Nephron (organoid): ENCODE measurements at regions not wholly inside any gene's neighbourhood (a gene's known extent, or its start where the extent isn't known, plus 50 kb on each side); places are given as distances from the start of the nearest gene placed in this dataset.

Experiments used
- H3K27ac Mint-ChIP-seq, 3 experiments: 2 replicates each; pipeline ENCODE4 v1.8.0; 2020; ENCODE audit warnings: mixed read lengths in 3 of 3, mild to moderate bottlenecking in 2 of 3, moderate library complexity in 1 of 3
- H3K27me3 Mint-ChIP-seq: 2 replicates; pipeline ENCODE4 v1.8.0; 2021; ENCODE audit warnings: low read depth, mild to moderate bottlenecking, moderate library complexity, mixed read lengths
- H3K36me3 Mint-ChIP-seq: 2 replicates; pipeline ENCODE4 v1.8.0; 2020; ENCODE audit warnings: low read depth, mixed read lengths
- H3K4me1 Mint-ChIP-seq: 2 replicates; pipeline ENCODE4 v1.8.0; 2020; ENCODE audit warnings: mixed read lengths
- H3K4me3 Mint-ChIP-seq, 3 experiments: 2 replicates each; pipeline ENCODE4 v1.8.0; 2020; ENCODE audit warnings: mild to moderate bottlenecking in 3 of 3, mixed read lengths in 3 of 3, moderate library complexity in 2 of 3
- H3K9me3 Mint-ChIP-seq: 2 replicates; pipeline ENCODE4 v1.8.0; 2020; ENCODE audit warnings: mixed read lengths
- CTCF ChIP-seq, 3 experiments: fragments of 200-600 bp; sonication (generic); IDR thresholded peaks; one replicate each; pipeline ENCODE4 v1.5.0; 2021; ENCODE audit warnings: antibody characterized with exemption in 3 of 3; ENCODE audit not compliant: unreplicated experiment in 3 of 3

GRCh38 chr6:166687070-166687878 lies 60.2 kb upstream of the RPS6KA2 start:
- peaks cover 40% of the 10 kb centered on the region for H3K27me3 Mint-ChIP-seq
- H3K27ac Mint-ChIP-seq, result no peak overlapping the region
- TF ChIP-seq CTCF (IDR thresholded peaks at IDR 0.05; ENCODE audit: unreplicated experiment in 3 of 3), result no peak
- H3K36me3 Mint-ChIP-seq, result no peaks in the 10 kb centered on the region
- H3K4me3 Mint-ChIP-seq, result no peak overlapping the region
- no peaks in the 10 kb centered on the region for H3K9me3 Mint-ChIP-seq
- H3K4me1 Mint-ChIP-seq, result peaks cover 13% of the 10 kb centered on the region

- H3K4me1 Mint-ChIP-seq, result peaks cover 5% of the 10 kb centered on the region
- H3K4me3 Mint-ChIP-seq, result no peak overlapping the region
- TF ChIP-seq CTCF (IDR thresholded peaks at IDR 0.05; ENCODE audit: unreplicated experiment in 3 of 3), result no peak
- no peaks in the 10 kb centered on the region for H3K9me3 Mint-ChIP-seq
- peaks cover 41% of the 10 kb centered on the region for H3K27me3 Mint-ChIP-seq
- no peak overlapping the region for H3K27ac Mint-ChIP-seq
- H3K36me3 Mint-ChIP-seq, result no peaks in the 10 kb centered on the region
Observed at GRCh38 chr6:166686317-166686716, 59.3 kb upstream of the RPS6KA2 start.

GRCh38 chr6:166684866-166685265 lies 57.8 kb upstream of the RPS6KA2 start:
- H3K27ac Mint-ChIP-seq, result no peak overlapping the region
- H3K36me3 Mint-ChIP-seq, result peaks cover 3% of the 10 kb centered on the region
- peaks cover 40% of the 10 kb centered on the region for H3K27me3 Mint-ChIP-seq
- no peaks in the 10 kb centered on the region for H3K4me1 Mint-ChIP-seq
- H3K4me3 Mint-ChIP-seq, result no peak overlapping the region
- peaks cover 2% of the 10 kb centered on the region for H3K9me3 Mint-ChIP-seq
- no peak for TF ChIP-seq CTCF (IDR thresholded peaks at IDR 0.05; ENCODE audit: unreplicated experiment in 3 of 3)

GRCh38 chr6:166684170-166684569 lies 57.1 kb upstream of the RPS6KA2 start:
- H3K4me3 Mint-ChIP-seq, result no peak overlapping the region
- H3K36me3 Mint-ChIP-seq, result peaks cover 3% of the 10 kb centered on the region
- H3K9me3 Mint-ChIP-seq, result peaks cover 2% of the 10 kb centered on the region
- H3K4me1 Mint-ChIP-seq, result no peaks in the 10 kb centered on the region
- no peak overlapping the region for H3K27ac Mint-ChIP-seq
- no peak for TF ChIP-seq CTCF (IDR thresholded peaks at IDR 0.05; ENCODE audit: unreplicated experiment in 3 of 3)
- H3K27me3 Mint-ChIP-seq, result peaks cover 35% of the 10 kb centered on the region

- Mint-ChIP-seq H3K4me3 (no peak overlapping the region), H3K4me1 (no peaks in the 10 kb centered on the region), H3K27ac (no peak overlapping the region), H3K9me3 (peaks cover 4% of the 10 kb centered on the region), H3K27me3 (peaks cover 30% of the 10 kb centered on the region), H3K36me3 (peaks cover 3% of the 10 kb centered on the region)
- TF ChIP-seq CTCF (IDR thresholded peaks at IDR 0.05; ENCODE audit: unreplicated experiment in 3 of 3), result no peak
Observed at GRCh38 chr6:166683477-166683876, 56.4 kb upstream of the RPS6KA2 start.

- H3K27ac Mint-ChIP-seq, result no peak overlapping the region
- no peak overlapping the region for H3K4me3 Mint-ChIP-seq
- peaks cover 18% of the 10 kb centered on the region for H3K27me3 Mint-ChIP-seq
- H3K4me1 Mint-ChIP-seq, result no peaks in the 10 kb centered on the region
- peaks cover 8% of the 10 kb centered on the region for H3K9me3 Mint-ChIP-seq
- peaks cover 3% of the 10 kb centered on the region for H3K36me3 Mint-ChIP-seq
- TF ChIP-seq CTCF (IDR thresholded peaks at IDR 0.05; ENCODE audit: unreplicated experiment in 3 of 3), result no peak
Observed at GRCh38 chr6:166679566-166679965, 52.5 kb upstream of the RPS6KA2 start.
